ENCODE measurements at regions not wholly inside any gene's neighbourhood (a gene's known extent, or its start where the extent isn't known, plus 50 kb on each side); places are given as distances from the start of the nearest gene placed in this dataset.

DNA sequence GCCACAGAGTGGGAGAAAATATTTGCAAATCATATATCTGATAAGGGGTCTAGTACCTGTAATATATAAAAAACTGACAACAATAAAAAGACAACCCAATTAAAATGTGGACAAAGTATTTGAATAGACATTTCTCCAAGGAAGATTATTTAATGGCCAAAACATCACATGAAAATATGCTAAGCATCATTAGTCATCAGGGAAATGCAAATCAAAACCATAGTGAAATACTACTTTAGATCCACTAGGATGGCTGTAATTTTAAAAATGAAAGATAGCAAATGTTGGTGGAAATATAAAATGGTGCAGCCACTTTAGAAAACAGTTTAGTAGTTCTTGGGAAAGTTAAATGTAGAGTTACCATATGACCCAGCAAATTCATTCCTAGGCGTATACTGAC, 118.7 kb upstream of the KIF26B start:
- no peaks in the 10 kb centered on the region for H3K4me1 ChIP-seq (ENCODE audit: control insufficient read depth, insufficient read depth, low read length)
- no peak for ATAC-seq
- ChIA-PET CTCF (interaction anchor here (0.5 kb wide), 1 partner anchor 345 kb away, joined by 5 read pairs; no protein-coding TSS in a partner anchor), POLR2A (interaction anchor here (0.7 kb wide), 1 partner anchor 64 kb away, joined by 8 read pairs; no protein-coding TSS in a partner anchor)
- no peaks in the 10 kb centered on the region for H3K36me3 ChIP-seq (ENCODE audit: control insufficient read depth, insufficient read depth, low read length)
- BruUV-seq (replicated peaks), result TSS peak; percentile 17
- TF ChIP-seq TCF7L2 (IDR thresholded peaks at IDR 0.05; ENCODE audit: low read depth, low read length), result no peak
- TF ChIP-seq, protein P1, sequence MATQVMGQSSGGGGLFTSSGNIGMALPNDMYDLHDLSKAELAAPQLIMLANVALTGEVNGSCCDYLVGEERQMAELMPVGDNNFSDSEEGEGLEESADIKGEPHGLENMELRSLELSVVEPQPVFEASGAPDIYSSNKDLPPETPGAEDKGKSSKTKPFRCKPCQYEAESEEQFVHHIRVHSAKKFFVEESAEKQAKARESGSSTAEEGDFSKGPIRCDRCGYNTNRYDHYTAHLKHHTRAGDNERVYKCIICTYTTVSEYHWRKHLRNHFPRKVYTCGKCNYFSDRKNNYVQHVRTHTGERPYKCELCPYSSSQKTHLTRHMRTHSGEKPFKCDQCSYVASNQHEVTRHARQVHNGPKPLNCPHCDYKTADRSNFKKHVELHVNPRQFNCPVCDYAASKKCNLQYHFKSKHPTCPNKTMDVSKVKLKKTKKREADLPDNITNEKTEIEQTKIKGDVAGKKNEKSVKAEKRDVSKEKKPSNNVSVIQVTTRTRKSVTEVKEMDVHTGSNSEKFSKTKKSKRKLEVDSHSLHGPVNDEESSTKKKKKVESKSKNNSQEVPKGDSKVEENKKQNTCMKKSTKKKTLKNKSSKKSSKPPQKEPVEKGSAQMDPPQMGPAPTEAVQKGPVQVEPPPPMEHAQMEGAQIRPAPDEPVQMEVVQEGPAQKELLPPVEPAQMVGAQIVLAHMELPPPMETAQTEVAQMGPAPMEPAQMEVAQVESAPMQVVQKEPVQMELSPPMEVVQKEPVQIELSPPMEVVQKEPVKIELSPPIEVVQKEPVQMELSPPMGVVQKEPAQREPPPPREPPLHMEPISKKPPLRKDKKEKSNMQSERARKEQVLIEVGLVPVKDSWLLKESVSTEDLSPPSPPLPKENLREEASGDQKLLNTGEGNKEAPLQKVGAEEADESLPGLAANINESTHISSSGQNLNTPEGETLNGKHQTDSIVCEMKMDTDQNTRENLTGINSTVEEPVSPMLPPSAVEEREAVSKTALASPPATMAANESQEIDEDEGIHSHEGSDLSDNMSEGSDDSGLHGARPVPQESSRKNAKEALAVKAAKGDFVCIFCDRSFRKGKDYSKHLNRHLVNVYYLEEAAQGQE (IDR thresholded peaks at IDR 0.05; ENCODE audit: insufficient read depth in 1 of 2, low read depth in 2 of 2, low read length in 1 of 2), result no peak
- TF ChIP-seq, protein P2, sequence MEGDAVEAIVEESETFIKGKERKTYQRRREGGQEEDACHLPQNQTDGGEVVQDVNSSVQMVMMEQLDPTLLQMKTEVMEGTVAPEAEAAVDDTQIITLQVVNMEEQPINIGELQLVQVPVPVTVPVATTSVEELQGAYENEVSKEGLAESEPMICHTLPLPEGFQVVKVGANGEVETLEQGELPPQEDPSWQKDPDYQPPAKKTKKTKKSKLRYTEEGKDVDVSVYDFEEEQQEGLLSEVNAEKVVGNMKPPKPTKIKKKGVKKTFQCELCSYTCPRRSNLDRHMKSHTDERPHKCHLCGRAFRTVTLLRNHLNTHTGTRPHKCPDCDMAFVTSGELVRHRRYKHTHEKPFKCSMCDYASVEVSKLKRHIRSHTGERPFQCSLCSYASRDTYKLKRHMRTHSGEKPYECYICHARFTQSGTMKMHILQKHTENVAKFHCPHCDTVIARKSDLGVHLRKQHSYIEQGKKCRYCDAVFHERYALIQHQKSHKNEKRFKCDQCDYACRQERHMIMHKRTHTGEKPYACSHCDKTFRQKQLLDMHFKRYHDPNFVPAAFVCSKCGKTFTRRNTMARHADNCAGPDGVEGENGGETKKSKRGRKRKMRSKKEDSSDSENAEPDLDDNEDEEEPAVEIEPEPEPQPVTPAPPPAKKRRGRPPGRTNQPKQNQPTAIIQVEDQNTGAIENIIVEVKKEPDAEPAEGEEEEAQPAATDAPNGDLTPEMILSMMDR (IDR thresholded peaks at IDR 0.05), result no peak
- TF ChIP-seq POLR2AphosphoS5 (IDR thresholded peaks at IDR 0.05; ENCODE audit: low read depth, low read length), result no peak
- intact Hi-C loops (cut with micrococcal nuclease; ENCODE audit: unreplicated experiment) (no loop called here), in situ Hi-C loops (cut with HindIII; ENCODE audit: low pct_unique_long_range_greater_than_20kb, low sequenced_read_pairs) (no loop called here)
- no peak for DNase-seq (ENCODE audit: low read depth, low spot score)
- H3K27ac ChIP-seq (ENCODE audit: low read length), result no peak overlapping the region
- no peaks in the 10 kb centered on the region for H3K9me3 ChIP-seq (ENCODE audit: control insufficient read depth, insufficient read depth, low read depth, low read length)
- H3K4me3 ChIP-seq (ENCODE audit: low read depth in 2 of 2, low read length in 2 of 2), result no peak overlapping the region
- no peaks in the 10 kb centered on the region for H3K27me3 ChIP-seq (ENCODE audit: control insufficient read depth, insufficient read depth, low read length)

DNA sequence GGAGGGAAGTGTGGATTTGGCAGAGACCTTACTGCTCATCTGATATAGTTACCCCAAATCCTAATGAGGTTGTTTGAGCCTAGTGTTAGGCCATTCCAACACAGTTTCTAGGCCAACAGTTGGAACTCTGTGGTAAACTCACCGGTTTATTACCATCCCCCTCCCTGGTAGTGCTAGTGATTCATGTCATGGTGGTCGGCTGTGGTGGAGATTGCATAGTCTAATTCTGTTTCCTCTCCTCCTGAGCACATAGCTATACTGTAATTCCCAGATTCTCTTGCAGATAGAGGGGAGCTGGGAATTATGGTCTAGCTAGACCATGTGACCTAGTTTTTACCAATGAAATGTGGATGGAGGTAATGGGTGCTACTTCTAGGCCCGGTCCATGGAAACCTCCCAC, 123.7 kb upstream of the KIF26B start:
- TF ChIP-seq, protein P1 (IDR thresholded peaks at IDR 0.05; ENCODE audit: insufficient read depth in 1 of 2, low read depth in 2 of 2, low read length in 1 of 2), result no peak
- TF ChIP-seq TCF7L2 (IDR thresholded peaks at IDR 0.05; ENCODE audit: low read depth, low read length) (no peak), POLR2AphosphoS5 (IDR thresholded peaks at IDR 0.05; ENCODE audit: low read depth, low read length) (no peak), SIN3A (IDR thresholded peaks at IDR 0.05; ENCODE audit: borderline replicate concordance, insufficient read depth, low read depth, low read length) (no peak)
- TF ChIP-seq, protein P2 (IDR thresholded peaks at IDR 0.05), result no peak
- ChIA-PET CTCF (no interaction called here), POLR2A (no interaction called here)
- Histone ChIP-seq H3K27me3 (ENCODE audit: control insufficient read depth, insufficient read depth, low read length) (no peaks in the 10 kb centered on the region), H3K27ac (ENCODE audit: low read length) (no peak overlapping the region), H3K36me3 (ENCODE audit: control insufficient read depth, insufficient read depth, low read length) (no peaks in the 10 kb centered on the region), H3K4me3 (ENCODE audit: low read depth in 2 of 2, low read length in 2 of 2) (no peak overlapping the region), H3K9me3 (ENCODE audit: control insufficient read depth, insufficient read depth, low read depth, low read length) (no peaks in the 10 kb centered on the region), H3K4me1 (ENCODE audit: control insufficient read depth, insufficient read depth, low read length) (no peaks in the 10 kb centered on the region)
- in situ Hi-C loops (cut with HindIII; ENCODE audit: low pct_unique_long_range_greater_than_20kb, low sequenced_read_pairs), result no loop called here
- ATAC-seq (no peak), DNase-seq (ENCODE audit: low read depth, low spot score) (no peak)
- intact Hi-C loops (cut with micrococcal nuclease; ENCODE audit: unreplicated experiment), result no loop called here
- no TSS peak for BruUV-seq (replicated peaks)
